OCI-LY3 (cell line): ENCODE measurements at regions not wholly inside any gene's neighbourhood (a gene's known extent, or its start where the extent isn't known, plus 50 kb on each side); places are given as distances from the start of the nearest gene placed in this dataset.

Source experiments
- EZH2phosphoT487 ChIP-seq: fragments of 200-600 bp; shearing (Covaris generic); IDR thresholded peaks from 2 replicates; pipeline ENCODE4 v1.6.1; 2018; ENCODE audit warnings: antibody characterized with exemption, mixed run types, low read depth
- TF ChIP-seq, protein P1 (sequence below): fragments of 200-600, 300-600 bp; sonication (generic); IDR thresholded peaks from 2 replicates; pipeline ENCODE4 v1.5.1; 2014; ENCODE audit warnings: antibody characterized with exemption, low read length, low read depth

DNA sequence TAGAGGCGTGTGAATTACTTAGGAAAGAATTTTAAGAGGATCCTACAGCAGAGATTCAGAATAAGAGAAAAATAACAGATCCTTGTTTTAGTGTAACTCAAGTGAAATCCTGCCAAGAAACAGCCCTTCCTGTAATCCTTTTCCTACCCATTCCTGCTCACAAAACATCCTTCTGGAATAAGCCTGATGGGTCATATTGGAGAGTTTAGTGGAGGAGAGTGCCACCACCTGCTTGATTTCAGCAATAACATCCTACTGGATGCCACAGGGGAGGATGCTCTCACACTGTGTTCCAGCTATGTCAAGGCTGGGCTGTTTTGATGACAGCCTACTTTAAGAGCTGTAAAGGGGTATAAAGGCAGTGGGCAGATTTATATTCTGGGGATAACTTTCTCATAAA lies 54.8 kb upstream of the CCDC178 start:
- TF ChIP-seq, protein P1, sequence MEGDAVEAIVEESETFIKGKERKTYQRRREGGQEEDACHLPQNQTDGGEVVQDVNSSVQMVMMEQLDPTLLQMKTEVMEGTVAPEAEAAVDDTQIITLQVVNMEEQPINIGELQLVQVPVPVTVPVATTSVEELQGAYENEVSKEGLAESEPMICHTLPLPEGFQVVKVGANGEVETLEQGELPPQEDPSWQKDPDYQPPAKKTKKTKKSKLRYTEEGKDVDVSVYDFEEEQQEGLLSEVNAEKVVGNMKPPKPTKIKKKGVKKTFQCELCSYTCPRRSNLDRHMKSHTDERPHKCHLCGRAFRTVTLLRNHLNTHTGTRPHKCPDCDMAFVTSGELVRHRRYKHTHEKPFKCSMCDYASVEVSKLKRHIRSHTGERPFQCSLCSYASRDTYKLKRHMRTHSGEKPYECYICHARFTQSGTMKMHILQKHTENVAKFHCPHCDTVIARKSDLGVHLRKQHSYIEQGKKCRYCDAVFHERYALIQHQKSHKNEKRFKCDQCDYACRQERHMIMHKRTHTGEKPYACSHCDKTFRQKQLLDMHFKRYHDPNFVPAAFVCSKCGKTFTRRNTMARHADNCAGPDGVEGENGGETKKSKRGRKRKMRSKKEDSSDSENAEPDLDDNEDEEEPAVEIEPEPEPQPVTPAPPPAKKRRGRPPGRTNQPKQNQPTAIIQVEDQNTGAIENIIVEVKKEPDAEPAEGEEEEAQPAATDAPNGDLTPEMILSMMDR, result peak; percentile 79
- no peak for TF ChIP-seq EZH2phosphoT487
